Suprapubic skin (tissue), 4 donors: ENCODE measurements at regions not wholly inside any gene's neighbourhood (a gene's known extent, or its start where the extent isn't known, plus 50 kb on each side); places are given as distances from the start of the nearest gene placed in this dataset.

Experiments
- POLR2A ChIP-seq, 2 donors: fragments of 450-650 bp; IDR thresholded peaks; one replicate each; pipeline ENCODE4 v1.6.1; 2017; ENCODE audit warnings: antibody characterized with exemption in 2 of 2, mild to moderate bottlenecking in 2 of 2, moderate library complexity in 2 of 2
- POLR2AphosphoS5 ChIP-seq, 3 donors: sonication (generic); formaldehyde crosslinking; IDR thresholded peaks; one replicate each; pipeline ENCODE4 v1.6.1; 2017; ENCODE audit warnings: antibody characterized with exemption in 3 of 3

- no peak for TF ChIP-seq POLR2A (IDR thresholded peaks at IDR 0.05)
- no peak for TF ChIP-seq POLR2AphosphoS5 (IDR thresholded peaks at IDR 0.05)
Observed at GRCh38 chr1:185674201-185674600, 60.0 kb upstream of the HMCN1 start.
